Upper lobe of right lung (tissue), 1 donor: ENCODE measurements at regions not wholly inside any gene's neighbourhood (a gene's known extent, or its start where the extent isn't known, plus 50 kb on each side); places are given as distances from the start of the nearest gene placed in this dataset.
A peak's percentile ranks its signal among the peaks of the same experiment; 100 is the strongest.

Source experiments
- ATAC-seq: fragments of 200-7000 bp; cut with Tn5 transposase; one replicate; pipeline ENCODE4 v1.9.1; 2020; ENCODE audit warnings: mild to moderate bottlenecking, moderate library complexity
- DNase-seq: peaks from one replicate; pipeline ENCODE4 v3.0.0-alpha.2; 2020
- H3K27ac ChIP-seq: fragments of 200-600 bp; one replicate; pipeline ENCODE4 v1.8.0; 2022
- H3K27me3 ChIP-seq: fragments of 200-600 bp; one replicate; pipeline ENCODE4 v1.8.0; 2022; ENCODE audit warnings: mild to moderate bottlenecking
- H3K36me3 ChIP-seq: fragments of 200-600 bp; one replicate; pipeline ENCODE4 v1.8.0; 2022
- H3K4me1 ChIP-seq: fragments of 200-600 bp; one replicate; pipeline ENCODE4 v1.8.0; 2022
- H3K4me3 ChIP-seq: fragments of 200-600 bp; one replicate; pipeline ENCODE4 v1.8.0; 2022; ENCODE audit warnings: mild to moderate bottlenecking
- H3K9me3 ChIP-seq: fragments of 200-600 bp; one replicate; pipeline ENCODE4 v1.8.0; 2022
- CTCF ChIP-seq: fragments of 200-600 bp; IDR thresholded peaks from one replicate; pipeline ENCODE4 v1.8.0; 2022; ENCODE audit warnings: antibody characterized with exemption
- intact Hi-C: fragments of 100-400 bp; cut with DNase I; formaldehyde crosslinking; loops from one replicate; pipeline ENCODE4 v1.11.0; 2022
- donor health status: DM: no; HTN: yes; CAD: no; lungs with severe emphysema.

GRCh38 chr5:68447136-68447929 is 231.8 kb downstream of the PIK3R1 start:
- H3K4me1 ChIP-seq: peaks cover 7% of the 10 kb centered on the region
- intact Hi-C loops: no loop called here
- no peak overlapping the region for H3K4me3 ChIP-seq
- H3K27ac ChIP-seq: no peak overlapping the region
- H3K36me3 ChIP-seq: no peaks in the 10 kb centered on the region
- no peaks in the 10 kb centered on the region for H3K27me3 ChIP-seq
- TF ChIP-seq CTCF: no peak
- H3K9me3 ChIP-seq: no peaks in the 10 kb centered on the region
- DNase-seq (no peak), ATAC-seq (no peak)

- Histone ChIP-seq H3K27ac (no peak overlapping the region), H3K4me1 (peaks cover 7% of the 10 kb centered on the region), H3K4me3 (no peak overlapping the region), H3K27me3 (no peaks in the 10 kb centered on the region), H3K36me3 (no peaks in the 10 kb centered on the region), H3K9me3 (no peaks in the 10 kb centered on the region)
- ATAC-seq (no peak), DNase-seq (no peak)
- TF ChIP-seq CTCF: no peak
- intact Hi-C loops: no loop called here
Observed at GRCh38 chr5:68449380-68449779, 233.8 kb downstream of the PIK3R1 start.

DNA sequence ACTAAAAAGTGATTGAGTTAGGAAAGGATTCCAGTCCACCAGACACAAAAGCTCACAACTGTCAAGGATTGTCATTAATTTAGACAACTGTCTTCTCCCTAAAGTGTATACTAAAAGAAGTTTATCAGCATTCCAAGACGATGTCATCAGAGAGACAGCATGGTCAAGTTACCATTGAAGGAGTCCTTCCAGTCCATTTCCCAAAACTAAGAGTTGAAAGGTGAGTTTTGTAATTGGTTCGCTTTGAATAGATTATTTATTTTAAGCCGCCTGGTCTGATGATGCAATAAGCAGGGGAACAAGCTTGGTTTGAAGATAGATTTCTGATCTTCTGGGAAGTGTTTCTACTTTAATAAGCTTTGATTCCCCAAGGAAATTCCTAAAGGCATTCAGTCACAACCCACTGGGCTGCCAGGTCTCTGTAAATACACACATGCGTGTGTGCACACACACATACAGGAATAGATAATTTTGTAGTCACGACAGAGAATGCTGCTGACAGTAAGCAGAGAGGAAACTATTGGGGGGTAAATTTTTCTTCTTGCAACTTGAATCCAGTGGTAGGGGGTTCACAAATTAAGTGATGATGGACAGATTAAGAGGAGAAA is 234.8 kb downstream of the PIK3R1 start:
- no peaks in the 10 kb centered on the region for H3K9me3 ChIP-seq
- no peak for DNase-seq
- peaks cover 7% of the 10 kb centered on the region for H3K4me1 ChIP-seq
- H3K27me3 ChIP-seq: no peaks in the 10 kb centered on the region
- H3K36me3 ChIP-seq: no peaks in the 10 kb centered on the region
- no peak overlapping the region for H3K27ac ChIP-seq
- TF ChIP-seq CTCF: no peak
- H3K4me3 ChIP-seq: no peak overlapping the region
- intact Hi-C loops: loop anchor here (10.0 kb wide), 1 partner anchor 166 kb away; no protein-coding TSS in a partner anchor
- peak; percentile 36 for ATAC-seq

- Histone ChIP-seq H3K4me1 (peaks cover 11% of the 10 kb centered on the region), H3K9me3 (no peaks in the 10 kb centered on the region), H3K36me3 (no peaks in the 10 kb centered on the region), H3K4me3 (no peak overlapping the region), H3K27me3 (no peaks in the 10 kb centered on the region), H3K27ac (no peak overlapping the region)
- intact Hi-C loops: loop anchor here (10.0 kb wide), 1 partner anchor 167 kb away; no protein-coding TSS in a partner anchor
- no peak for ATAC-seq
- no peak for TF ChIP-seq CTCF
- no peak for DNase-seq
Observed at GRCh38 chr5:68452286-68452685, 236.7 kb downstream of the PIK3R1 start.

DNA sequence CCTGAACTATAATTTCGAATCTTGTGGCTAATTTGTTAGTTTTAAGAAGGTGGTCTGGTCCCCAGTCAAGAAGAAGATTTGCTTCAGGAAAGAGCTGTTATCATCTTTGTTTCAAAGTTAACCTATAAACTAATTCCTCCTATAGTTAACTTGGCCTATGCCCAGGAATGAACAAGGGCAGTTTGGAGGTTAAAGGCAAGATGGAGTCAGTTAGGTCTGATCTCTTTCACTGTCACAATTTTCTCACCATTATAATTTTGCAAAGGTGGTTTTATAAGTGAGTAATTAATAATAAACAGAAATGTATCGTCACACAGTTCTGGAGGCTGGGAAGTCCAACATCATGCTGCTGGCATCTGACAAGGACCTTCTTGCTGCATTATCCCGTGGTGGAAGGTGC is 238.6 kb downstream of the PIK3R1 start:
- H3K27ac ChIP-seq: no peak overlapping the region
- no peaks in the 10 kb centered on the region for H3K36me3 ChIP-seq
- intact Hi-C loops: loop anchor here (10.0 kb wide), 1 partner anchor 169 kb away; no protein-coding TSS in a partner anchor
- no peaks in the 10 kb centered on the region for H3K9me3 ChIP-seq
- no peaks in the 10 kb centered on the region for H3K27me3 ChIP-seq
- no peak for TF ChIP-seq CTCF
- no peak for ATAC-seq
- no peak for DNase-seq
- peaks cover 11% of the 10 kb centered on the region for H3K4me1 ChIP-seq
- H3K4me3 ChIP-seq: no peak overlapping the region
